ES-I3 (cell line): ENCODE measurements at regions not wholly inside any gene's neighbourhood (a gene's known extent, or its start where the extent isn't known, plus 50 kb on each side); places are given as distances from the start of the nearest gene placed in this dataset.
"Not testable (repeated sequence)": the region's sequence is repeated elsewhere in the genome, so short reads cannot be mapped to it uniquely, and the experiment has no call there.

Source experiments
- H3K36me3 ChIP-seq: 2 replicates; pipeline ENCODE4 v1.6.1; 2013; ENCODE audit warnings: mild to moderate bottlenecking, low read length, control low read depth, moderate library complexity; ENCODE audit not compliant: insufficient read depth
- H3K4me1 ChIP-seq: 2 replicates; pipeline ENCODE4 v1.6.1; 2013; ENCODE audit warnings: mild to moderate bottlenecking, control low read depth, low read length; ENCODE audit not compliant: insufficient read depth
- H3K9ac ChIP-seq: 2 replicates; pipeline ENCODE4 v1.6.1; 2013; ENCODE audit warnings: low read depth, mild to moderate bottlenecking, low read length, moderate library complexity
- H3K9me3 ChIP-seq: 2 replicates; pipeline ENCODE4 v1.6.1; 2013; ENCODE audit warnings: mild to moderate bottlenecking, low read length, moderate library complexity; ENCODE audit not compliant: control insufficient read depth, insufficient read depth

DNA sequence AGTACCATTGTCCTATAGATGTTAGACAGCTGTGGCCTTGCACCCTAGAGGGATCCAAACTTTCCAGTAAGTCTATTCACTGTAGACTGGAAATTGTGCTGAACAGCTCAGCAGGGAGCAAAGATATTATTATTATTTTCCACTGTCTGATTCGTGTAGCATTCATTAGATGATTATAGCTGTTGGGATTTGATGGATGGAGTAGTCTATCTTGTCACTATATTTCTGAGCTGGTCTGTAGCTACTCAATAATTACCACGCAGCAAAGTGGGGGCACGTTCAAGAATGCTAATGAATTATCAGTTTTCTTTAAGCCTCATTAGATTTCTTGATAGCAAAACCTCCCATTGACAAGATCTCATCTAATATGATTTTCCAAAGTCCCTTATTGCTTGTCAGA lies 113.2 kb downstream of the RTP4 start:
- Histone ChIP-seq H3K4me1 (no peaks in the 10 kb centered on the region), H3K9me3 (peaks cover 6% of the 10 kb centered on the region; the same call in 1 of the 2 replicates), H3K36me3 (no peaks in the 10 kb centered on the region), H3K9ac (no peak overlapping the region)

DNA sequence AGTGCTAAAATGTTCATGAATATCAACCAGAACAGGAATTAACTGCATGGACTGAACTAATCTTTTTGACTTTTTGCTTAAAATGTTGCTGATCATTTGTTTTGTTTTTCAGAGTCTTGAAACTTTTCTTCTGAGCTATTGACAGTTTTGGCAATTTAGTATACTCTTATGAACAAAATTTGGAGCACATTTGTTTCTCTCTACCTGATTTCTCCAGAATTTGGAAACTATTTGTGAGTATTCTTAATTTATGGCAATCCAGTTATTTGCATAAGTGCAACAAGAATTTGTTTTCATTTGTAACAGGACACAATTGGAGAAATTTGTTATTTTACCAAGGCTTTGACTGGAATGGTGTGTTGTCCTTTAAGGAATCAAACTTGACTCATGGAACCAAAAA lies 107.4 kb downstream of the RTP4 start:
- H3K36me3 ChIP-seq, H3K9ac ChIP-seq, H3K4me1 ChIP-seq: not testable (repeated sequence)
- H3K9me3 ChIP-seq = peaks cover 35% of the 10 kb centered on the region

DNA sequence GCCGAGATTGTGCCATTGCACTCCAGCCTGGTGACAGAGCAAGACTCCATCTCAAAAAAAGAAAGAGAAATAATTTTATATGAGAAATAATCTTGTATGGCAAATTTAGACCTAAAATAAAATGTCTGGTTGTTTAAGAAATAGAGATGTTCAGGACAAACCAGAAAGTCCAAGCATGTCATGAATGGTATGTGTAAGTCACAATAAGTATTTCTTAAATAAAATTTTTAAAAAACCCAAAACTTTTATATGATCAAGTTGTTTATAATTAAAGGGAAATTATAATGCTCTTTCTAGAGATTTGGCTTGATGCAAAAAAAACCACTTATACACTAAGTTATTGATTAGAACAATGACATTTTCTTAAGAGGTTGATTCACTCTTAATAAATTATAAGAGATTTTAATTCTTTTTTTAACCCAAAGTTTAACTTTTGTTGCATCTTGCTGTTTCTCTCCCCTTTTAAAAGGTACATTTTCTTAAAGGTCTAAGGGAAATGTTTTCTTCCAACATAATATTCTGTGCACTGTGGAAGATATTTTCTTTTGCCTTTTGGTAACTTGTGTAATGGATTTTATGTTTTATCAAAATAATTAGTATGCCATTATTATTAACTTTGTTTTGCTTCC lies 105.7 kb downstream of the RTP4 start:
- no peaks in the 10 kb centered on the region for H3K4me1 ChIP-seq
- H3K36me3 ChIP-seq = no peaks in the 10 kb centered on the region
- H3K9ac ChIP-seq = no peak overlapping the region
- H3K9me3 ChIP-seq = peaks cover 34% of the 10 kb centered on the region

DNA sequence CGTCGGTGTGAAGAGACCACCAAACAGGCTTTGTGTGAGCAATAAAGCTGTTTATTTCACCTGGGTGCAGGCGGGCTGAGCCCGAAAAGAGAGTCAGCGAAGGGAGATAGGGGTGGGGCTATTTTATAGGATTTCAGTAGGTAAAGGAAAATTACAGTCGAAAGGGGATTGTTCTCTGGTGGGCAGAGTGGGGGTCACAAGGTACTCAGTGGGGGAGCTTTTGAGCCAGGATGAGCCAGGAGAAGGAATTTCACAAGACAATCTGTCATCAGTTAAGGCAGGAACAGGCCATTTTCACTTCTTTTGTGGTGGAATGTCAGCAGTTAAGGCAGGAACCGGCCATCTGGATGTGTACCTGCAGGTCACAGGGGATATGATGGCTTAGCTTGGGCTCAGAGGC lies 98.1 kb downstream of the RTP4 start:
- Histone ChIP-seq H3K9ac (peak overlapping the region; percentile 30; the same call in 1 of the 2 replicates), H3K4me1 (peaks cover 19% of the 10 kb centered on the region)
- not testable (repeated sequence) for H3K9me3 ChIP-seq

DNA sequence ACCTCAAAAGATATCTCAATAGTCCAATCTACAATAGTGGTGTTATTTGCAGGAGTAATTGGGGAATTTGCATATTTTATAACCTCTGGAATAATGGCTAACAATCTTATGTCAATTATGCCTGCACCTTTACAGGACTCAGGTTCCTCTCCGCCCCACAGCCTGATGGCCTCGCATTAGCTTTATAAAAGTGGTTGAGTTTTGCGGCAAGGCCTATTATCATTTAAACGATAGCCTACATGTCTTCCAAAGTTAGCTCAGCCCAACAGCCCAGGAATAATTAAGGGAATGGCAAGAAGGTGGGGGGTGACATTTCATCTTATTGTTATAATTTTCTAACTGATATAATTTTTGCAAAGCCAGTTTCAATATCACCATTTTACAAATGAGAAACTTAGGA lies 97.3 kb downstream of the RTP4 start:
- no peaks in the 10 kb centered on the region for H3K36me3 ChIP-seq
- 0 out of 2 replicates have a peak overlapping the region, but pooled peaks have one; percentile 30 for H3K9ac ChIP-seq
- peaks cover 19% of the 10 kb centered on the region for H3K4me1 ChIP-seq
- H3K9me3 ChIP-seq = no peaks in the 10 kb centered on the region

More for the DNA sequence above, 98.1 kb downstream of the RTP4 start:
- not testable (repeated sequence) for H3K36me3 ChIP-seq

DNA sequence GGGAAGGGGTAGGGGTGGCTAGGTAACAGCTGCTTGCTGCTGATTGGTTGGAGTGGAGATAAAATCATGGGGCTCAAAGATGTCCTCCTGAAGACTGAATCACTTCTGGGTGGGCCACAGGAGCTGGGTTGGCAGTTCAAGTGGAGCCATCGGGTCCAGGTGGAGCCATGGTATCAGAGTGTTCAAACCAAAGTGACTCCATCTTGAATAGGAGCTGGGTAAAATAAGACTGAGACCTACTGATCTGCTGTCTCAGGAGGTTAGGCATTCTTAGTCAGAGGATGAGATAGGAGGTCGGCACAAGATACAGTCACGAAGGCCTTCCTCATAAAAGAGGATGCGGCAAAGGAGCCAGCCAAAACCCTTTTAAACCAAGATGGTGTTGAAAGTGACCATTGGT lies 96.5 kb downstream of the RTP4 start:
- no peaks in the 10 kb centered on the region for H3K9me3 ChIP-seq
- H3K4me1 ChIP-seq = peaks cover 19% of the 10 kb centered on the region
- H3K36me3 ChIP-seq = no peaks in the 10 kb centered on the region
- H3K9ac ChIP-seq = no peak overlapping the region

DNA sequence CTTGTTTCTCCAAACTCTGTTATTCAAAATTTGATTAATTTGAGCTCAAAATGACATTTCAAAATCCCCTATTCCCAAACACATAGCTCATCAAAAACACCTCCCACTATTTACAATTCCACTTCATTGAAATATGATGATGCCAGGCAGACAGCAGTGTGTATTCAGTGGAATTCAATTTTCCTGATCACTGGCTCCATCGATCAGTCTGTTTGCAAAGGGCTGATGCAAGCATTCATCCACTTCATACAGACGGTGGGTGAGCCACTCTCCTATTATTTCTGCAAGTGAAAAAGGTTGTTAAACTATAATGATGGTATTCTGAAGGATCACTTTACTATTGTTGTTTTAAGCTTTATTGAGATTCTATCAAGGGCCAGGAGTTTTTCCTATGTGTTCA lies 90.7 kb downstream of the RTP4 start:
- Histone ChIP-seq H3K9me3 (no peaks in the 10 kb centered on the region), H3K36me3 (no peaks in the 10 kb centered on the region), H3K9ac (no peak overlapping the region), H3K4me1 (no peaks in the 10 kb centered on the region)

DNA sequence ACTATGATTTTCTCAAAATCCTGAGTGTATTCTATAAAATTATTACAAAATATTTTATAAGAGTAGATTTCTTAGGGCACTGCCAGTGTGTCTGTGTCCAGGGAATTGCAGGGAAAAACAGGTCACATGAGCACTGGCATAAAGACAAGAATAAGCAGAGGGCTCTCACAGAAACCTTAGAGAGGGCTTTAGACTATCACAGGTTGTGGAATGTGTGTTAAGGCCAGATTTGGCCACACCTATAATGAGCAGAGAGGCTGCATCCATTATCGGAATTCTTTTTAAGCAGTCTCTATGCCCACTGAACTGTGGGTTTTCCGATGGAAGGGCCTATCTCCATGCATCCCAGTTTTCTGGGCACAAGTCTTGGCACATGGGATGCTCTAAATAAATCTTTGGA lies 90.2 kb downstream of the RTP4 start:
- H3K36me3 ChIP-seq = no peaks in the 10 kb centered on the region
- 0 out of 2 replicates have a peak, but pooled peaks cover 2% of the 10 kb centered on the region for H3K9me3 ChIP-seq
- no peak overlapping the region for H3K9ac ChIP-seq
- no peaks in the 10 kb centered on the region for H3K4me1 ChIP-seq

DNA sequence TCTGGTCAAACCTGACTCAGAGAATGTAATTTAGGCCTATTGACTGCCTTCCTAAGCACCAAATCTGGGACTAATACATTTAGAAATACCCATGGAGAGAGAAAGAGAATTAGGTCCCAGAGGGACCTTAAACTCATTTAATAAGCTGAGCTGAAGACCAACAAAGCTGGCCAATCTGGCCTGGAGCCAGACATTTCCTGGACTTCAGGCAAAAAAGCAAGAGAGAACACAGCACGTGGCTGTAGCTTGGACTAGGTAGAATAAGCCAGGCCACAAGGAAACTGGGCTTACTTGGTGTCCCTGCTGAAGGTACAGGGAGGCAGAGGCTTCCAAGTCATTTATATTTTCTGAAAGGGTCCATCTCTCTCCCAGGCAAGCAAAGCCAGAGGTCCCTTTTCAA lies 88.1 kb downstream of the RTP4 start:
- H3K36me3 ChIP-seq = no peaks in the 10 kb centered on the region
- H3K9me3 ChIP-seq = peaks cover 3% of the 10 kb centered on the region; the same call in 1 of the 2 replicates
- no peak overlapping the region for H3K9ac ChIP-seq
- no peaks in the 10 kb centered on the region for H3K4me1 ChIP-seq

DNA sequence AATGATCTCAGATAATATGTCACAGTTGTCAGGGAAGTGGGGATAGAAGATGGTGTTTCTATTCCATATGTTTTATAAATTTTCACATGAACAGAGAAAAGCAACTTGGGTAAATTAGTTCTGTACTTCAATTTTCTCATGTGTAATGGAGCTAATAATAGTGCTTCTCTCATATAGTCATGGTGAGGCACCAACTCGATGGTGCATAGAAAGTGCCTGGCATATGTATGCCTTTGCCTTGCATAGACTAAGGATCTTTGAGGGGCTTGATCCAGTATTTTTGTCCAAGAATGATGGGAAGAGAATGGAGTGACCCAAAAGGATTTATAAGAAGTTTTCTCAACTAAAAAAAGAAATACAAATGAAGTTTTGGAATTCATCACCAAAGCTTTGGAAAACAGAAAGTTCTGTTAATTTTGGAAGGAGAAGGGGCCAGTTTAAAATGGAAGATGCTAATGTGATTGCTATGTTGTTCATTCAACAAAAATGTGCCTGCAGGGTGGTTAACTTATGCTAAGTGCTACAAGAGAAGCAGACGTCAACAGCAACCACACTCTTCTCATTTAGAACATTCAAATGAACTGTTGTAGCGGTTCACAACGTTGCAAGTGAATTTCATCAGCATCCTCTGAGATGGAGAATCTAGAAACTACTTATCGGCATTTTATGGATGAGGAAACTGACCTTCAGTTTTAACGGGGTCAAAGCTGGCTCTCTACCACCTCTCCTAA lies 86.1 kb downstream of the RTP4 start:
- Histone ChIP-seq H3K9ac (no peak overlapping the region), H3K9me3 (peaks cover 3% of the 10 kb centered on the region; the same call in 1 of the 2 replicates), H3K36me3 (no peaks in the 10 kb centered on the region), H3K4me1 (peaks cover 8% of the 10 kb centered on the region; the same call in 1 of the 2 replicates)

DNA sequence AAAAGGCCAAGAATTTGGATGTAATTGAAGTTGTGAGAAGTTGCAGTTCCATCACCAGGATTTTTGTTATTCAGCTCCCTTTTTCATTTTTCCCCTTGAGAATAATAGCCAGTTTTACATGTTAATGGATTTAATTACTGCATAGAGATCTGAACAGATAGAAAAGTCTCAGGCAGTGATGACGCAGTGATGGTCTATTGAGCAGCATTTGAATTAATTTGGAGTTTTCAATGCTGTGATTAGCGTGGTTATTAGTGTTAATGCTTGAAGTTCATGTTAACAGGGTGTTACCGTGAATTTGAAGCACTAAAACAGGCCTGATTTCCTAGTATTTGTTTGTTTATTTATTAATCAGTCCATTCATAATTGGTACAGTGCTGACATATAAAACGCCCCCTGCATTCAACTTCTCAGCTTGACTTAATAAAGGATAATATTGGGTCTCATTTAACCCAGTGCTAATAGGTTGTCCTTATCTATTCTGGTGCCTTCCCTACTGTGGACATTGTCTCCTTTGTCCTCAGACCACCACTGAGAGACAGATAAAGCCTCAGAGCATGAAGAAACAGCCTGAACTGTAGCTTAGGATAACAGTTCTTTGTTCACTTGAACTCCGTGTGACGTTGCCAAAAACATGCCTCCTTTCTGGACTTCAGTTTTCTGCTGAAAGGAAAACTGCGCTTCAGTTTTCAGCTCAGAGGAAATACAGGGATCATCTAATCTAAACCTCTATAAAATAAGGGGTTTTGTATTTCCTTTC lies 82.4 kb downstream of the RTP4 start:
- H3K9ac ChIP-seq = no peak overlapping the region
- H3K4me1 ChIP-seq = peaks cover 8% of the 10 kb centered on the region; the same call in 1 of the 2 replicates
- no peaks in the 10 kb centered on the region for H3K36me3 ChIP-seq
- H3K9me3 ChIP-seq = peaks cover 3% of the 10 kb centered on the region; the same call in 1 of the 2 replicates

DNA sequence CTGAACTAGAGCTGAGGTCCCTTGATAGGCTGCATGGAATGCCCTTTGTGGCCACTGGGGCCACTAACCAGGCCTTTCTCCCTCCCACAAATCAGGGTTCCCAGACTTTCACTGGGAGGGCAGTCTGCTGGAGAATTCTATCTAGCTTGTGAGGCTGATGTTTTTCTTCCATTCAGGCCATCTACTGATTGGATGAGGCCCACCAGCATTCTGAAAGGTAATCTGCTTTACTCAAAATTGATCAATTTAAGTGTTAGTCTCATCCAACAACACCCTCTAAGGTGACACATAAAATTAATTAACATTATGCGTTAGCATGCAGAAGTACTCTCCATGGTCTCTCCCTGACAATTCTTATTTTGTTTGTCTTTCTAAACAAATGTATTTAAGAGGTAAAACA lies 80.5 kb downstream of the RTP4 start:
- Histone ChIP-seq H3K36me3 (no peaks in the 10 kb centered on the region), H3K4me1 (peaks cover 8% of the 10 kb centered on the region; the same call in 1 of the 2 replicates), H3K9ac (no peak overlapping the region), H3K9me3 (peaks cover 3% of the 10 kb centered on the region; the same call in 1 of the 2 replicates)

DNA sequence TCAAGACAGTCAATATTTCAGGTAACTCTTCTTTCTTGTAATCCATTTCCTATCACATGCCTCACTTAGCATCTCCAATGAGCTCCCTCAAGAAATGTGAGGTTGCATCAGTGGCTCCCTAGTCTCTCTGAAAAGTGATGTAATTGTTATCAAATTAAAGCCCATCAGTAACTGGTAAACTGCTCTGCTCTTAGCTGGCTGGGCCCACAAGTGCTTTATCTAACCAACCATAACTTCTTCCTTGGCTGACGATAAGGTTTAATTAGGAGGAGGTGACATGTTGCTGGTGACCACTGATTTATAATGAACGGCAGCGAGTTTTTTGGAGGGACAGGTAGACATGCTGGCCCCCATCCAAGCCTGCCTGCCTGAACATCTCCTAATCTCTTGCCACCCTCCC lies 79.6 kb downstream of the RTP4 start:
- H3K9me3 ChIP-seq = no peaks in the 10 kb centered on the region; the same call in 1 of the 2 replicates
- no peaks in the 10 kb centered on the region for H3K36me3 ChIP-seq
- H3K9ac ChIP-seq = no peak overlapping the region
- peaks cover 8% of the 10 kb centered on the region; the same call in 1 of the 2 replicates for H3K4me1 ChIP-seq

DNA sequence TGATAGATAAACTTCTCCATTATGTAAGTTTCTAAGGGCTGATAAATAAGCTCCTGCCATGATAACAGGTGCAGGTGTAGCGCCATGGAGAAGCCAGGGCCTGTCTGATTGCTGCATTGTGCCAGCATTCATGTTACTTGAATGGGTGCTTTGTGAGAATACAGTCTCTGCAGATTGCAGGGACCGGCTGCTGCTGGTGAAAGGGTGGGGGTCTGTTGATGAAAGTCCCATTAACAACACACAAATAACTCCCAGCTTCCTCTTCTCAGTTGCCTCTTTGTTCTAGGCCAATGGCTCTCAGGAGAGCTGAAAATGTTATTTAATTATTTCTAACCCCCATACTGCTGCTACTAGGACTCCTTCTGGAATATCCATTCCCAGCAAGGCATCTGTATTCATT lies 77.2 kb downstream of the RTP4 start:
- Histone ChIP-seq H3K9ac (no peak overlapping the region), H3K36me3 (no peaks in the 10 kb centered on the region), H3K4me1 (peaks cover 4% of the 10 kb centered on the region; the same call in 1 of the 2 replicates), H3K9me3 (no peaks in the 10 kb centered on the region)
